Stimulated activated CD4-positive, alpha-beta T cell treated with anti-CD3 and anti-CD28 coated beads, Interleukin-4, amount 100 ng/mL, for 1 hour (primary cell): ENCODE measurements at regions not wholly inside any gene's neighbourhood (a gene's known extent, or its start where the extent isn't known, plus 50 kb on each side); places are given as distances from the start of the nearest gene placed in this dataset.
"Not testable (repeated sequence)": the region's sequence is repeated elsewhere in the genome, so short reads cannot be mapped to it uniquely, and the experiment has no call there.

Source experiments
- DNase-seq: peaks from one replicate; pipeline ENCODE4 v3.0.0-alpha.2; 2020

- DNase-seq, result no peak
These were observed 841.5 kb downstream of the DTWD2 start for GRCh38 chr5:118146824-118147223.

GRCh38 chr5:118144540-118144939, 843.8 kb downstream of the DTWD2 start:
- DNase-seq, result no peak

- no peak for DNase-seq
These were observed 849.0 kb downstream of the DTWD2 start for GRCh38 chr5:118139361-118139760.

GRCh38 chr5:118126159-118126558, 862.2 kb downstream of the DTWD2 start:
- DNase-seq, result no peak

GRCh38 chr5:118125687-118126086, 862.7 kb downstream of the DTWD2 start:
- no peak for DNase-seq

- DNase-seq, result no peak
These were observed 867.1 kb downstream of the DTWD2 start for GRCh38 chr5:118121258-118121657.

GRCh38 chr5:118115791-118116190, 872.6 kb downstream of the DTWD2 start:
- DNase-seq, result no peak

- DNase-seq, result no peak
These were observed 876.4 kb downstream of the DTWD2 start for GRCh38 chr5:118111956-118112355.

- not testable (repeated sequence) for DNase-seq
These were observed 881.1 kb downstream of the DTWD2 start for GRCh38 chr5:118107246-118107645.

GRCh38 chr5:118098716-118099115, 889.6 kb downstream of the DTWD2 start:
- DNase-seq, result no peak

GRCh38 chr5:118095115-118095514, 893.2 kb downstream of the DTWD2 start:
- no peak for DNase-seq

GRCh38 chr5:118088448-118088847, 899.9 kb downstream of the DTWD2 start:
- no peak for DNase-seq

- no peak for DNase-seq
These were observed 911.9 kb downstream of the DTWD2 start for GRCh38 chr5:118076490-118076889.

GRCh38 chr5:118070041-118070440, 918.3 kb downstream of the DTWD2 start:
- no peak for DNase-seq

- no peak for DNase-seq
These were observed 918.9 kb downstream of the DTWD2 start for GRCh38 chr5:118069452-118069851.

GRCh38 chr5:118068886-118069285, 919.5 kb downstream of the DTWD2 start:
- DNase-seq, result no peak

- DNase-seq, result not testable (repeated sequence)
These were observed 924.5 kb downstream of the DTWD2 start for GRCh38 chr5:118063836-118064235.

- no peak for DNase-seq
These were observed 927.5 kb downstream of the DTWD2 start for GRCh38 chr5:118060833-118061232.

GRCh38 chr5:118052503-118052902, 935.8 kb downstream of the DTWD2 start:
- no peak for DNase-seq

GRCh38 chr5:118044169-118044568, 944.2 kb downstream of the DTWD2 start:
- DNase-seq, result no peak

- DNase-seq, result no peak
These were observed 944.8 kb downstream of the DTWD2 start for GRCh38 chr5:118043531-118043930.

GRCh38 chr5:118042076-118042475, 946.3 kb downstream of the DTWD2 start:
- DNase-seq, result no peak

GRCh38 chr5:118040496-118040895, 947.9 kb downstream of the DTWD2 start:
- DNase-seq, result no peak

- DNase-seq, result no peak
These were observed 954.5 kb downstream of the DTWD2 start for GRCh38 chr5:118033686-118034338.

- no peak for DNase-seq
These were observed 958.5 kb downstream of the DTWD2 start for GRCh38 chr5:118029807-118030206.
